ENCODE measurements at regions not wholly inside any gene's neighbourhood (a gene's known extent, or its start where the extent isn't known, plus 50 kb on each side); places are given as distances from the start of the nearest gene placed in this dataset.
"Not testable (repeated sequence)": the region's sequence is repeated elsewhere in the genome, so short reads cannot be mapped to it uniquely, and the experiment has no call there.

DNA sequence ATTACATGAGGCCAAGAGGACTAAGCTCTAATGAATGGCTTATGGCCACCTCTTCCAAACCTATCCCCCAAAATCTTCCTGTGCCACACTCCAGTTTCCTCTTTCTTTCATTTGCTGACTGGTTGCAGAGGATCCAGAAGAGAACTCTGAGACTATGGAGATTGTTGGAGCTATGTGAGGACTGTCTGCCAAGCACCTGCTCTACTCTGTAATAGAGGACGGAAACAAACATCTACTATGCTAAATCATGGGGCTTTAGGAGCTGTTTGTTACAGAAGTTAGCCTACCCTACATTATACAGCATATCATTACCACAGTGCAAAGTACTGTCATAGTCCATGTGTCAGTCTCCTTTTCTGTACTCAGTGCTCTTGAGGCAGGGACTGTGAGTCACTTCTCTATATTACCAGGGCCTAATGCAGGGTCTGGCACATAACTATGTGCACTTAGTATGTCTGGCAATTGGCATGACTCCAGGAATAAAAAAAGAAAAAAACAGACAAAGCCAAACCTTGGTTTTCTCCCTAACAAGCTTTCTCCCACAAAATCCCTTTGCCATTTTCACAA, 95.1 kb downstream of the RPAP3 start:
- no peak for DNase-seq (ENCODE audit: low spot score)

- no peak for DNase-seq (ENCODE audit: low spot score)
Measured at GRCh38 chr12:47609806-47610205, 96.0 kb downstream of the RPAP3 start.

- not testable (repeated sequence) for DNase-seq (ENCODE audit: low spot score)
Measured at GRCh38 chr12:47608671-47609070, 97.2 kb downstream of the RPAP3 start.

DNA sequence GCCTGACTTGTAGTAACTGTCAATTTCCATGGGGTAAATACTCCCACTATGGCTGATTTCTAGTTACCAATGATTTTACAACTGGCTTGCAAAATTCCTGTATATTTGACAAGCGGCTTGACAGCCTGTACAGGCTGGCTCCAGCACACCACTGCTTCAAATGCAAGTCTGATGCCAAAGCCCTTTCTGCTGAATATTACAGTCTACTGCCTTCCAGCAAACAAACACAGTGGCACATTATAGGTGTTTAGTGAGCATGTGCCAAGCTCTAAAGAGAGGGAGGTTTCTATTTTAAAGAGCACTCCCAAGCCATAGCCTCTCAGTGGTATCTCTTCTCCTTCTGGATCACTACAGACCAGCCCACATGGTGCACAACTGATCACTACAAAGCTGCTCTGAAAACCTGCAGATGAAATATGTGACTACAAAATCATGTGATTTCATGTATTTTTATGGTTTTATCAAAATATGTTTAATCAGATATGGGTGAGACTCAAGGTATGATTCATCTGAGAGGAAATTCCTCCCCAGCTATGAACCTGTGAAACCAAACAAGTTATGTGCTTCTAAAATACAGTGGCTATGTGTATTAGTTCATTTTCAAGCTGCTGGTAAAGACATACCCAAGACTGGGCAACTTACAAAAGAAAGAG, 101.5 kb downstream of the RPAP3 start:
- no peak for DNase-seq (ENCODE audit: low spot score)

GRCh38 chr12:47602949-47603558, 102.8 kb downstream of the RPAP3 start:
- no peak for DNase-seq (ENCODE audit: low spot score)

GRCh38 chr12:47602325-47602724, 103.5 kb downstream of the RPAP3 start:
- no peak for DNase-seq (ENCODE audit: low spot score)

- DNase-seq (ENCODE audit: low spot score) = no peak
Measured at GRCh38 chr12:47601071-47601470, 104.8 kb downstream of the RPAP3 start.

GRCh38 chr12:47591795-47592194, 114.0 kb downstream of the RPAP3 start:
- DNase-seq (ENCODE audit: low spot score) = no peak

DNA sequence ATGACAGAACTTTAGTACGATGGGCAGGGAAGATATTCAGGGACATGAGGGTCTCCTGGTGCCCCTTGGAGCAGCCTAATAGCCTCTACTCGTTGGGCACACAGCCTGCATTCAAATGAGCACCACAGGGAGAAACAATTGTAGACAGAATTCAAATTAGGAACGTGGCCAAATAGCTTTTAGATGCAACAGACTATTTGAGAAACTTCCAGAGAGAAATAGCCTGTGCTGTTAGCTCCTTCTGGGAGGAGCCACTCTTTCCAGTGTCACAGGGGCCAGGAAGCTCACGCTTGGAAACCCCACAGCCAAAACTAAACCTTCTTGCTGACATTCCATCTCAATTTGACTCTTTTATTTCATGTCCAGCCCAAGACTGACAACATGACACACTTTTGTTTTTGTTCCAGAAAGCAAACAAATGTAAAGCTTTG, 114.5 kb downstream of the RPAP3 start:
- no peak for DNase-seq (ENCODE audit: low spot score)

DNA sequence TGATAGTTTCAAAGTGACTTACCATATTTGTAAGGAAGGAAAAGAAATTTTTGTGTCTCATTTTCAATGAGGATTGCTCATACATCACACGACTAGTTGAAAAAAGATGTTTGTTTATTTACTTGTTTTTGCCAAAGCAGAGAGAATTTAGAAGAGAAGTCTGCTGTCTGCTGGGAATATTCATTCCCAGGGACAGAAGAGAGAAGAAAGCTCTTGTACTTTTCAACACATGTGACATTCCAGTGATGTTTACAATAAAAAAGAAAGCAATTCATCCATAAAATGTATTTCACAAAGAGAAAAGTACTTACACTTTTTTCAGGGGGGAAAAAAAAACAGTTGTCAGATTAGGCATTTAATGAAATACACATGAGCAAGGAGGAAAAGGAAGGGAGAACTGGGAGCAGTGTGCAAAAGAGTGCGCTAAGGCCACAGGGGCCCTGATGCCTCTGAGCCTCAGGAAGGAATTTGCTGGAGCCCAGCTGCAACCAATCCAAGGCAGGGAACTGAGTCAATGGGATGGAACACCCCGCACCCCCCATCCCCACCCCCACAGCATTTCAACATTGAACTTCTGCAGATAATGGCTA, 115.0 kb downstream of the RPAP3 start:
- no peak for DNase-seq (ENCODE audit: low spot score)

DNA sequence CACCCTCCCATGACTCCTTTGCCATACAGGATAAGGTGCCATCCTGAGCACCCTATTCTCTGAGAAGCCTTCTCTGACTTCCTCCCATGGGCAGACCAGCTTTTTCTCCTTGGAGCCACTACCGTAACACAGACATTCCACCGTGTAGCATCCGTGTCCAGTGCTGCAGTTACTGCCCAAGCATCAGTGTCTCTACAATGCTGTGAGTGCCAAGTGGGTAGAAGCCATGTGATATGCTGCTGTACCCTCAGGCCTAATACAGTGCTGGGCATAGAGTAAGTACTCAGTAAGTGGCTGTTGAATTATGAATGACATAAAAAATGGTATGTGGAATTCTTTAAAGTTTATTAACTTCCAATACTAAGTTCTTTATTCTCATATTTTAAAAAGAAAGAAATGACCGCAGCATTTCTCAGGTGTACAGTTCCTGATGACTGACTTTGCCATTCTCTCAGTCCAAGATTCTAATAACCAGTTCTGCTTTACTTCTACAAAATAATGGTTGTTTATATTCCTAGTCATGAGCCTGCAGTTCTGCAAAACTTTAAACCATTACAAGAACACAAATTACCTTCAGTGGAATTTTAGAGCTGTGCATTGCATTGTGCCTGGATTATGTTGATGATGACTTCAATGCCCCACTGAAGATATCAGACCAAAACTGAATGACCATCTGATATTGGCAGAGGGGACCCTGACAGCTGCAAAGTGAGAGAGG, 118.7 kb downstream of the RPAP3 start:
- DNase-seq (ENCODE audit: low spot score) = no peak

DNA sequence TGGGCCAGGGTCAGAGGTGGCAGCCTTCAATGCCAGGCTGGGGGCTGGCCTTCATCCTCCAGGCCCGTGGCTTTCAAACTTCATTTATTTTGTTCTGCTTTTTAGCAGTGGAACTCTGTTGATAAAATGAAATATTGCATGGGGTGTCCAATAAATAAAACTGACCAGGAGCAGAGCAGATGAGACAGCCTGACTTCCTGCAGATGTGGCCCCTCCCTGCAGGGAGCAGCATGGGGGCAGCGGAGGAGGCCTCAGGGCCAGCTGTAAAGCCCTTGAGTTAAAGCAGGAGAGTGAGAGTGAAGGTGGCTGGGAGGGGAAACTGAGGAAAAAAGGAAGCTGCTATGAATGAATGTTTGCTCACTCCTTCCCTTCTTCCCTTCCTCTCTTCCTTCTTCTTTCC, 120.3 kb downstream of the RPAP3 start:
- no peak for DNase-seq (ENCODE audit: low spot score)

DNA sequence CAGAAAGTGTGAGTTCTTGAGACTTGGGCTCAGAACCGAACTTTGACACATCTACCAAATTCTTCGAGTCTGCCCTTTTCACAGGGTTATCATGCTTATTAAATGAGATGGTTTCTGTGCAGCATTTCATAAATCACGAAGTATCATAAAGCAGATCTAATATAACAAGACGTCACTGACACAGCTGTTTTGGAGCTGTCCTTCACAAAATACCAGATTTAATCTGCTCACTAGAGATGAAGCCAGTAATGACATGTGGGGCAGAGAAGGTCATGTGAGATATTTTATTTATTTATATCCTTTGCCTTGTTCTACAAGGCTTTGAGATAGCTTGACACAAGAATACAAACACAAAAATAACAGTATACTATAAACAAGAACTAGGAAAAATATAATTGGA, 127.0 kb downstream of the RPAP3 start:
- no peak for DNase-seq (ENCODE audit: low spot score)

- DNase-seq (ENCODE audit: low spot score) = no peak
Measured at GRCh38 chr12:47577206-47577989, 128.4 kb downstream of the RPAP3 start.

DNA sequence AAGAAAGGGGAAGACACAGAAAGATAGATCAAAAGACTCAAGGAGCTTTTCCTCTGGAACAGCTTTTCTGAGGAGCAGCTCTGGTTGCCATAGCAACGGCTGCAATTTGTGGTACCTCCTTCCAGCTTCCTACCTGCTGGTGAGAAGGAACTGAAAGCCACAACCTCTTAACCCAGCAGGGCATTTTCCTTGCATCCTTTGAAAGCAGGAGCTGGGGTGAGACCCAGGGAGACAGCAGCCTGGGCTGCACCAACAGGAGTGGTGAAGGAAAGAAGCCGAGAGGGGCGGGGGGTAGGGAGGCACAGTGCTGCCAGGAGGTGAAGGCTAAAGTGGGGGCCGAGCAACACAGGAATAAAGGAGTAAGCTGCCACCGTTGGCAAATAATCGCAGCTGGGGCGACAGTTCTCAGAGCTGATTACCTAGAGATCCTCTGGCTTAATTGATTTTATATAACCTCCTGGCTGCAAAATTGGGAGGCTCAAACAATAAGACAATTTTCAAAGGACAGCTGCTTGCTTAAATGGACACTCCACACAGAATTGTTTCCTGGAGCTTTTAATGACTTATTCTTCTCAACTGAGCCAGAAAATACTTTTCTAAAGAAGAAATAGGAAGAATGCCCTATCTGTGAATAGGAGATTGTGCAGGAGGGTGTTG, 129.4 kb downstream of the RPAP3 start:
- no peak for DNase-seq (ENCODE audit: low spot score)

- DNase-seq (ENCODE audit: low spot score) = no peak
Measured at GRCh38 chr12:47574252-47575021, 131.4 kb downstream of the RPAP3 start.

GRCh38 chr12:47573146-47573659, 132.6 kb downstream of the RPAP3 start:
- no peak for DNase-seq (ENCODE audit: low spot score)

DNA sequence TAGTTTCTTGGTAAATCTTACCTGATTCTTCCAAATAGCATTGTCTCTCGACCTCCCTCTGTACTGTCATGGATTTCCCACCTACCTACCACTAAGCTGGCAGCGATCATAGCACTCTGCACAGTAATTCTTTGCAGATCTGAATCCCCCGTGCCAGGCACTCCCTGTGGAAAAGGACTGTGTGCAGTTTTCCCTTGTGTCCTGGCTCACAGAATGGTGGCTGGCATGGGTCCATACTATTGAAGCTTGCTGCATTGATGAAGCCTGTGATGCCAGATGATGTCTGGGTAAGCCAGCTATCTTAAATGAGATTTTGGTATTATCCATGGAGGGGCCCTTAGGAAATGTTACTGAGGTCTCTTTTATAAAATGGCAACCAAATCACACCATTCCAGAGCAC, 135.7 kb downstream of the RPAP3 start:
- no peak for DNase-seq (ENCODE audit: low spot score)

GRCh38 chr12:47562201-47562600, 143.6 kb downstream of the RPAP3 start:
- no peak for DNase-seq (ENCODE audit: low spot score)

DNA sequence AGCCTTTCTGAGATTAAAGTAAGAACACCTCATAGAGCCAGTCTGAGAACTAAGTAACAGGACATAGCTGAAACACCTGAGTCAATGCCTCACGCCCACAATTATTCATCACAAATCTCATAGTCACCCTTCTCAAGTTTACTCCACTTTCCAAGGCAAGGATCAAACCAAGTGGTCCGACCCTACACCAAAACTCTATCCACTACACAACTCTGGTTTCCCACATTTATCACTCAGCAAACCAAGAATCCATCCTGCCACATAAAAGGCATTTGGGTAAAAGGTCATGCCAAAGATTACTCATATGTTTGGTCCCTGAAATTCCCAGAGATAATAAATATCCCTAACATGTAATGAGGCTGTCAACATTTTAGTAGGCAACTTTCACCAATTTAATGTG, 144.1 kb downstream of the RPAP3 start:
- DNase-seq (ENCODE audit: low spot score) = no peak
